Heart right ventricle (tissue), 16 donors: ENCODE measurements at regions not wholly inside any gene's neighbourhood (a gene's known extent, or its start where the extent isn't known, plus 50 kb on each side); places are given as distances from the start of the nearest gene placed in this dataset.

Experiments
- ATAC-seq, 8 donors: fragments of 200-7000 bp; cut with Tn5 transposase; one replicate each; pipeline ENCODE4 v1.9.1; 2020; ENCODE audit warnings: mild to moderate bottlenecking in 8 of 8, moderate library complexity in 8 of 8, moderate number of reproducible peaks in 1 of 8
- DNase-seq, 2 donors: peaks; one replicate each; pipeline ENCODE4 v3.0.0-alpha.2; 2020
- H3K27ac ChIP-seq, 10 donors: fragments of 200-600 bp; sonication (generic) in 2 of 10; one replicate each; pipeline versions ENCODE4 v1.5.0 to v1.8.0; 2020 to 2022; ENCODE audit warnings: mild to moderate bottlenecking in 3 of 10
- H3K27me3 ChIP-seq, 7 donors: fragments of 200-600 bp; one replicate each; pipeline ENCODE4 v1.8.0; 2021 to 2022; ENCODE audit warnings: mild to moderate bottlenecking in 2 of 7
- H3K36me3 ChIP-seq, 9 donors: fragments of 200-600 bp; sonication (generic) in 1 of 9; one replicate each; pipeline versions ENCODE4 v1.5.0 to v1.8.0; 2020 to 2022; ENCODE audit warnings: mild to moderate bottlenecking in 2 of 9
- H3K4me1 ChIP-seq, 9 donors: fragments of 200-600 bp; sonication (generic) in 1 of 9; one replicate each; pipeline versions ENCODE4 v1.5.0 to v1.8.0; 2020 to 2022; ENCODE audit warnings: mild to moderate bottlenecking in 4 of 9
- H3K4me3 ChIP-seq, 10 donors: fragments of 200-600 bp; sonication (generic) in 2 of 10; one replicate each; pipeline versions ENCODE4 v1.5.0 to v1.8.0; 2020 to 2022; ENCODE audit warnings: mild to moderate bottlenecking in 7 of 10, moderate library complexity in 2 of 10
- H3K9me3 ChIP-seq, 11 donors: fragments of 200-600 bp in 10 of 11; sonication (generic) in 2 of 11; one replicate each; pipeline versions ENCODE4 v1.5.0 to v1.8.0; 2013 to 2022; ENCODE audit warnings: mild to moderate bottlenecking in 2 of 11, control low read depth in 1 of 11, moderate library complexity in 1 of 11
- WGBS, 2 donors: extraction: QIAGEN DNeasy Blood & Tissue Kit; methylation state at CpG; one replicate each; pipeline ENCODE4 v1.1.7; 2013; ENCODE audit warnings: inconsistent platforms in 1 of 2; 5-methylcytosine and 5-hydroxymethylcytosine counted together
- intact Hi-C, 10 donors: fragments of 100-400 bp; cut with DNase I; formaldehyde crosslinking; loops; one replicate each; pipeline versions ENCODE4 v1.11.1 to v1.14.2; 2022
- TF ChIP-seq, protein P1 (sequence below), 9 donors: fragments of 200-600 bp; sonication (generic) in 2 of 9; IDR thresholded peaks; one replicate each; pipeline versions ENCODE4 v1.5.0 to v1.8.0; 2021 to 2022; ENCODE audit warnings: antibody characterized with exemption in 9 of 9, mild to moderate bottlenecking in 5 of 9, moderate library complexity in 1 of 9
- donor health status: Arrhythmogenic right ventricular cardiomyopathy.
- donor health status: ischemic (EF 13 %, LVEDD 7.1; RV severe dilation, severe dysfunction).
- donor health status: healthy with polysubstance abuse.
- donor health status: DM: no; HTN: yes; CAD: no.
- donor health status: DM: no; HTN: no; CAD: no.
- donor health status: ischemic (EF 25% LVEDD 6.9; RV normal size, moderate dysfunction).
- donor health status: ischemic (EF 25% LVEDD 5.7; RV mildly dilated, moderate dysfunction).
- donor health status: healthy.
- donor health status: DM: yes; HTN: yes; CAD: no.
- donor health status: Ischemic cardiomyopathy.
- donor health status: ischemic (EF 35%, LVEDD 5.7; RV mildly dilated, moderate dysfunction).
- donor health status: nonischemic (EF 11% LVEDD 7.7; RV severe dilation, severe dysfunction).
- donor health status: DM: yes; HTN: yes; CAD: no.
- donor health status: PGD.
- donor health status: ischemic (EF 29% LVEDD 5.4; RV normal size, mild dysfunction).
- donor health status: nonischemic (EF 23%, LVEDD 6.1; RV moderate dilation, normal function).

DNA sequence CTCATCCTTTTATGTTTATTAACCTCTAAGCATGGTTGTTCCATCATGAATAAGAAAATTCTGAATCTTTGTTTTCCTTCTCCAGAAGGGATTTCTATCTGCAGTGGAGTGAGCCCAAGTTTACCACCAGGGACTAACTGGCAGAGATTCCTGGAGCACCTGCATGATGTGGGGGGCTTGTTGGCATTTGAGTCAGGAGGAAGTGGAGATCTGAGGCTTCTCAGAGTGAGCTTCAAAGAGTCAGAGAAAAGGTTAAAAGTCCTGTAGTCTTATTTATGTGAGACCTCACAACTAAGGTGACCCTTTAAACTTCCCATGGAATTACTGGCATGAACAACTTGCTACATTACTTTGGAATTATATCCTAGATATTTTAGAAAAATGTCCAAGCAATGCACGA is 138.1 kb upstream of the SLC24A3 start:
- 32 to 76% methylated on average over 1 of the region's 1 CpG for WGBS, 2 donors
- no peak for ATAC-seq
- H3K9me3 ChIP-seq: no peaks in the 10 kb centered on the region
- peaks cover 0 to 8% (median 0%) of the 10 kb centered on the region in 9 donors for H3K4me1 ChIP-seq
- TF ChIP-seq, protein P1, sequence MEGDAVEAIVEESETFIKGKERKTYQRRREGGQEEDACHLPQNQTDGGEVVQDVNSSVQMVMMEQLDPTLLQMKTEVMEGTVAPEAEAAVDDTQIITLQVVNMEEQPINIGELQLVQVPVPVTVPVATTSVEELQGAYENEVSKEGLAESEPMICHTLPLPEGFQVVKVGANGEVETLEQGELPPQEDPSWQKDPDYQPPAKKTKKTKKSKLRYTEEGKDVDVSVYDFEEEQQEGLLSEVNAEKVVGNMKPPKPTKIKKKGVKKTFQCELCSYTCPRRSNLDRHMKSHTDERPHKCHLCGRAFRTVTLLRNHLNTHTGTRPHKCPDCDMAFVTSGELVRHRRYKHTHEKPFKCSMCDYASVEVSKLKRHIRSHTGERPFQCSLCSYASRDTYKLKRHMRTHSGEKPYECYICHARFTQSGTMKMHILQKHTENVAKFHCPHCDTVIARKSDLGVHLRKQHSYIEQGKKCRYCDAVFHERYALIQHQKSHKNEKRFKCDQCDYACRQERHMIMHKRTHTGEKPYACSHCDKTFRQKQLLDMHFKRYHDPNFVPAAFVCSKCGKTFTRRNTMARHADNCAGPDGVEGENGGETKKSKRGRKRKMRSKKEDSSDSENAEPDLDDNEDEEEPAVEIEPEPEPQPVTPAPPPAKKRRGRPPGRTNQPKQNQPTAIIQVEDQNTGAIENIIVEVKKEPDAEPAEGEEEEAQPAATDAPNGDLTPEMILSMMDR (IDR thresholded peaks at IDR 0.05): no peak
- H3K4me3 ChIP-seq: no peak overlapping the region
- no peaks in the 10 kb centered on the region for H3K36me3 ChIP-seq
- intact Hi-C loops: no loop called here
- DNase-seq: no peak
- H3K27me3 ChIP-seq: no peaks in the 10 kb centered on the region
- no peak overlapping the region for H3K27ac ChIP-seq

DNA sequence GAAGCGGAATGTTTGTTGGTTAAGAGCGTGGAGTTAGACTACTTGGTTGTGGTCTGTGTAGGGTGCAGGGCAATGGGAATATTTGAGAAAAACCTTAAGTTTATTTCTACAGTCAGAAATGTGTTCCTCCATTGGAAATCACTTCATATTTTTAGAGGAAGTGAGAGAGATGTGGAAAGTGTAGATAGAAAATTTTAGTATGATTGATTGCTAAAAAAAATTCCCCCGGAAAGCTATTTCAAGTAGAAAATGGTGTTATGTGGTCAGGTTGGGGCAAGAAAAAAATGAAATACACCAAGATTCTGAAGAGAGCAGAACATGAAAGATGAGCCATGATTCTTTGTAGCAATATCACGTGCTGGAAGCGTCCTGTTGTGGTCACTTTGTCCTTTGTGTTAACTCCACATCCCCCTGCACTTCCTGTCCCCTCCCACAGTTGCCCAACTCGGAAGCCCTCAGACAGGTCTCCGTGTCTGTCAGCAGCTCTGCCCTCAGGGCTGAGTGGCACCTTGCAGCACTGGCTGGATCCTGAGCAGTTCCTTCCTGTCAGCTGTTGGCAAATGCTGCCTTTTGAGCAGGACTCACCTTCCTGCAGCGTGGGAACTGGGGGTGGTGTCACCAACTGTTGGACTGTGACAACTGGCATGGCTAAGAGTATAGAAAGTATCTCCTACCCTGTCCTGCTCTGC is 137.5 kb upstream of the SLC24A3 start:
- DNase-seq: no peak

DNA sequence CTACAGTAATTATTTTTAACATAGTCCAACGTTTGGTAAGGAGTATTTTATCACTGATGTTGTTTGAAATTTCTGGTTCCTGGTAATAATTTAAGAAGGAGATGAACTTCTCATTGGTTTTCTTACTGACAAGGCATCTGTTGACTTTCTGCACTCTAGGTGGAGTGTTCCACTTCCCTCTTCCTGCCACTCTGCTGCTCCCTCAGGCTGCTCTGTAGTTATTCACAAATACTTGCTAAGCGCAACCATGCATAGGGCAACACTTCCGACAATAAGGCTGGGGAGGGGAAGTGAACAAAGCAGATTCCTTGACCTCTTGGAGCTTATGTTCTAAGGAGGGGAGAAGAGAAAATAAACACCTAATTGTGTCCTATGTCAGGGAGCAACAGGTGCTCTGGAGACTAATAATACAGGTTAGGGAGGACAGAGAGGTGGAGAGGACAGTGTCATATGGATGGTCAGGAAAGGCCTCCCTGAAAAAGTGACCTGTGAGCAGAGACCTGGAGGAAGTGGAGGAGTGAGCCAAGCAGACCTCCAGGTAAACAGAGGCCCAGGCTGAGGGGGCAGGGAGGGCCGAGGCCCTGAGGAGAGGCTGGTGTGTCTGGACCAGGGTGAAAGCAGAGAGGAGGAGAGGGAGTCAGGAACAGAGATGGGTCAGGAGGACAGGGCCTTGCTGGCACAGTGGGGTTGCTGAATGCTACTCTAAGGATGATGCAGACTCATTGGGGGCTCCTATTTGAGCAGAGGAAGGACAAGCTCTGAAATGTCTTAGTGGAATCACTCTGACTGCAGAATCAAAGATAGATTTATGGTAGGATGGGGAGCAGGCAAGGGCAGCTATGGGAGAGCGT is 134.8 kb upstream of the SLC24A3 start:
- Histone ChIP-seq H3K27ac (no peak overlapping the region), H3K27me3 (no peaks in the 10 kb centered on the region), H3K4me3 (no peak overlapping the region), H3K36me3 (no peaks in the 10 kb centered on the region), H3K4me1 (peaks cover 0 to 8% (median 0%) of the 10 kb centered on the region in 9 donors), H3K9me3 (no peaks in the 10 kb centered on the region)
- intact Hi-C loops: no loop called here
- DNase-seq: no peak
- WGBS, 2 donors: 74 to 82% methylated on average over 5 of the region's 5 CpGs
- TF ChIP-seq, protein P1 (IDR thresholded peaks at IDR 0.05): no peak
- ATAC-seq: no peak

More for the DNA sequence above, 137.5 kb upstream of the SLC24A3 start:
- no peaks in the 10 kb centered on the region for H3K27me3 ChIP-seq
- no peaks in the 10 kb centered on the region for H3K36me3 ChIP-seq
- intact Hi-C loops: no loop called here
- no peak overlapping the region for H3K27ac ChIP-seq
- peaks cover 0 to 8% (median 0%) of the 10 kb centered on the region in 9 donors for H3K4me1 ChIP-seq
- no peaks in the 10 kb centered on the region for H3K9me3 ChIP-seq
- TF ChIP-seq, protein P1 (IDR thresholded peaks at IDR 0.05): no peak
- WGBS, 2 donors: 56 to 60% methylated on average over 8 of the region's 8 CpGs
- ATAC-seq: no peak
- no peak overlapping the region for H3K4me3 ChIP-seq

DNA sequence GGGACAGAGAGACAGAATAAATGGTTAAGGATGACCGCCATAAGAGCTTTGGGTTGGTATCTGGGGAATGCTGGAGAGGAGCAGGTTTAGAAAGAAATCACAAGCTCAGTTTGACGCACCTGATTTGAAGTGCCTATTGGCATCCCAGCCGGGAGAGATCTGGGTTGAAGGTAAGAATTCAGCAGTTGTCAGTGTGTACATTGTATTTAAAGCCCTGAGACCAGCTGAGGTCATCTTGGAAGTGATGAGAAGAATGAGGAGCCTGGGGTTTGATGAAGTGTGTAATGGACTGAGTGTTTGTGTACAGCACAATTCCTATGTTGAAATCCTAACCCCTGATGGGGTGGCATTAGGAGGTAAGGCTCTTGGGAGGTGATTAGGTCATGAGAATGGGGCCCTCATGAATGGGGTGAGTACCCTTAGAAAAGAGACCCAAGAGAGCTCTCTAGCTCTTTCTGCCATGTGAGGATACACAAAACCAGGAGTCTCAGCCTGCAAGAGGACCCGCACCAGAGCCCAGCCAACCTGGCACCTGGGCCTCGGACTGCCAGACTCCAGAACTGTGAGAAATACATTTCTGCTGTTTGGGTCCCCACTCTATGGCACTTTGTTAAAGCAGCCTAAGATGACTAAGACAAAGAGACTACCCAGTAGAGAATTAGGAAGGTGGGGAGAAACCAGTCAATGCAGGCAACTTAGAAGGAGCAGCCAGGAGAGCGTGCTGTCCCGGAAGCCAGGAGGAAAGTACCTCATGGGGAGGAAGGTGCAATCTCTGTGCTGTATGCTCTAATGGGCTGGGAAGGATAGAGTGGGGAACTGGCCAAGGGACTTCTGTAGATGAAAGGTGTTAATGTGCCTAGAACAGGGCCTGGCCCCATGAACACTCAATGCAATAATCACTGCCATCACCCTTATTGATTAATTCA is 133.7 kb upstream of the SLC24A3 start:
- Histone ChIP-seq H3K4me1 (peaks cover 0 to 8% (median 0%) of the 10 kb centered on the region in 9 donors), H3K27me3 (no peaks in the 10 kb centered on the region), H3K4me3 (no peak overlapping the region), H3K9me3 (no peaks in the 10 kb centered on the region), H3K27ac (no peak overlapping the region), H3K36me3 (no peaks in the 10 kb centered on the region)
- DNase-seq (no peak), ATAC-seq (no peak)
- TF ChIP-seq, protein P1 (IDR thresholded peaks at IDR 0.05): no peak
- 87 to 94% methylated on average over 7 of the region's 7 CpGs for WGBS, 2 donors
- intact Hi-C loops: no loop called here
